CD4-positive, alpha-beta T cell (primary cell): ENCODE measurements at regions not wholly inside any gene's neighbourhood (a gene's known extent, or its start where the extent isn't known, plus 50 kb on each side); places are given as distances from the start of the nearest gene placed in this dataset.

ENCODE experiments used
- ATAC-seq: fragments of 200-7000 bp; cut with Tn5 transposase; one replicate; pipeline ENCODE4 v1.10.0; 2022; ENCODE audit warnings: mild to moderate bottlenecking; ENCODE audit not compliant: poor library complexity
- CTCF ChIA-PET: fragments of 350-600 bp; sonication (Branson Sonifier 250); formaldehyde crosslinking; loops from one replicate; lab custom pipeline; 2021; ENCODE audit warnings: antibody characterized with exemption, inconsistent platforms; lab: Charles Lee
- POLR2A ChIA-PET: fragments of 350-600 bp; sonication (Branson Sonifier 250); formaldehyde crosslinking; loops from one replicate; lab custom pipeline; 2021; ENCODE audit warnings: antibody characterized with exemption, inconsistent platforms; lab: Charles Lee
- DNase-seq, 14 experiments: peaks; one replicate each; pipeline ENCODE4 v3.0.0-alpha.2; 2013 to 2020; ENCODE audit warnings: mixed read lengths in 2 of 14
- H3K27ac ChIP-seq, 2 donors: one replicate each; pipeline versions ENCODE4 v1.5.1 to v1.7.0; 2013; ENCODE audit warnings: low read length in 2 of 2, low read depth in 1 of 2, mild to moderate bottlenecking in 1 of 2
- H3K27me3 ChIP-seq, 2 experiments: 1 replicate in 1 of 2; 2 replicates in 1 of 2; pipeline versions ENCODE4 v1.6.1 to v1.7.0; 2013; ENCODE audit warnings: low read length in 2 of 2, control low read depth in 1 of 2, mild to moderate bottlenecking in 1 of 2, moderate library complexity in 1 of 2; ENCODE audit not compliant: insufficient read depth in 2 of 2, control insufficient read depth in 1 of 2
- H3K36me3 ChIP-seq: one replicate; pipeline ENCODE4 v1.6.1; 2013; ENCODE audit warnings: low read length, control low read depth; ENCODE audit not compliant: insufficient read depth
- H3K4me1 ChIP-seq: one replicate; pipeline ENCODE4 v1.6.1; 2013; ENCODE audit warnings: low read length, control low read depth; ENCODE audit not compliant: insufficient read depth
- H3K4me3 ChIP-seq: one replicate; pipeline ENCODE4 v1.5.1; 2013; ENCODE audit warnings: mild to moderate bottlenecking, low read length, moderate library complexity
- H3K9me3 ChIP-seq, 2 experiments: 1 replicate in 1 of 2; 2 replicates in 1 of 2; pipeline versions ENCODE4 v1.6.1 to v1.7.0; 2013; ENCODE audit warnings: low read length in 2 of 2, mild to moderate bottlenecking in 2 of 2, control low read depth in 1 of 2, moderate library complexity in 1 of 2; ENCODE audit not compliant: control insufficient read depth in 1 of 2, insufficient read depth in 1 of 2
- H3K27ac Mint-ChIP-seq: one replicate; pipeline ENCODE4 v1.8.0; 2020; ENCODE audit warnings: mixed read lengths
- H3K27me3 Mint-ChIP-seq: one replicate; pipeline ENCODE4 v1.8.0; 2021; ENCODE audit warnings: mixed read lengths
- H3K36me3 Mint-ChIP-seq: one replicate; pipeline ENCODE4 v1.8.0; 2021; ENCODE audit warnings: low read depth, mixed read lengths
- H3K4me1 Mint-ChIP-seq: one replicate; pipeline ENCODE4 v1.8.0; 2021; ENCODE audit warnings: low read depth, mixed read lengths
- H3K4me3 Mint-ChIP-seq: one replicate; pipeline ENCODE4 v1.8.0; 2020; ENCODE audit warnings: mild to moderate bottlenecking, mixed read lengths
- H3K9me3 Mint-ChIP-seq: one replicate; pipeline ENCODE4 v1.8.0; 2020; ENCODE audit warnings: mixed read lengths
- CTCF ChIP-seq: fragments of 200-600 bp; IDR thresholded peaks from one replicate; pipeline ENCODE4 v1.8.0; 2022; ENCODE audit warnings: antibody characterized with exemption, mild to moderate bottlenecking
- intact Hi-C, 2 experiments: fragments of 100-400 bp; cut with DNase I in 1 of 2; cut with micrococcal nuclease in 1 of 2; formaldehyde crosslinking; loops; one replicate each; pipeline versions ENCODE4 v1.15.1 to v1.9.0; 2023 to 2025; cut with DNase I, micrococcal nuclease

GRCh38 chr5:117425163-117425562 lies 850.5 kb upstream of the SEMA6A start:
- intact Hi-C loops: no loop called here
- ATAC-seq (no peak), DNase-seq (no peak)
- H3K27ac Mint-ChIP-seq: no peak overlapping the region
- POLR2A ChIA-PET: no interaction called here
- H3K27ac ChIP-seq: no peak overlapping the region
- no peaks in the 10 kb centered on the region for H3K27me3 Mint-ChIP-seq
- no peak overlapping the region for H3K4me3 Mint-ChIP-seq
- H3K4me1 Mint-ChIP-seq: no peaks in the 10 kb centered on the region
- peaks cover 0 to 5% of the 10 kb centered on the region in 2 experiments for H3K9me3 ChIP-seq
- no peaks in the 10 kb centered on the region for H3K36me3 Mint-ChIP-seq
- no peaks in the 10 kb centered on the region for H3K36me3 ChIP-seq
- CTCF ChIA-PET: no interaction called here
- no peak for TF ChIP-seq CTCF
- no peaks in the 10 kb centered on the region for H3K27me3 ChIP-seq
- H3K4me3 ChIP-seq: no peak overlapping the region
- peaks cover 15% of the 10 kb centered on the region for H3K9me3 Mint-ChIP-seq
- H3K4me1 ChIP-seq: no peaks in the 10 kb centered on the region

- Histone ChIP-seq H3K9me3 (peaks cover 0 to 5% of the 10 kb centered on the region in 2 experiments), H3K27me3 (no peaks in the 10 kb centered on the region), H3K4me1 (no peaks in the 10 kb centered on the region), H3K36me3 (no peaks in the 10 kb centered on the region), H3K27ac (no peak overlapping the region), H3K4me3 (no peak overlapping the region)
- Mint-ChIP-seq H3K27me3 (no peaks in the 10 kb centered on the region), H3K9me3 (peaks cover 15% of the 10 kb centered on the region), H3K4me1 (no peaks in the 10 kb centered on the region), H3K36me3 (no peaks in the 10 kb centered on the region), H3K27ac (no peak overlapping the region), H3K4me3 (no peak overlapping the region)
- ChIA-PET CTCF (interaction anchor here (0.6 kb wide), 1 partner anchor 89 kb away, joined by 3 read pairs; no protein-coding TSS in a partner anchor), POLR2A (no interaction called here)
- TF ChIP-seq CTCF: no peak
- DNase-seq: no peak
- no peak for ATAC-seq
- intact Hi-C loops: no loop called here
Measured at GRCh38 chr5:117424559-117424958, 849.9 kb upstream of the SEMA6A start.

- ATAC-seq: no peak
- H3K27me3 Mint-ChIP-seq: no peaks in the 10 kb centered on the region
- H3K9me3 ChIP-seq: peaks cover 0 to 5% of the 10 kb centered on the region in 2 experiments
Measured at GRCh38 chr5:117417501-117417900, 842.9 kb upstream of the SEMA6A start.

More at GRCh38 chr5:117417501-117417900, 842.9 kb upstream of the SEMA6A start:
- Mint-ChIP-seq H3K27ac (no peak overlapping the region), H3K36me3 (no peaks in the 10 kb centered on the region), H3K4me3 (no peak overlapping the region), H3K9me3 (peaks cover 10% of the 10 kb centered on the region), H3K4me1 (no peaks in the 10 kb centered on the region)
- no peaks in the 10 kb centered on the region for H3K36me3 ChIP-seq
- no peaks in the 10 kb centered on the region for H3K27me3 ChIP-seq
- intact Hi-C loops: no loop called here
- no peak for DNase-seq
- ChIA-PET POLR2A (no interaction called here), CTCF (no interaction called here)
- no peak for TF ChIP-seq CTCF
- no peaks in the 10 kb centered on the region for H3K4me1 ChIP-seq
- H3K27ac ChIP-seq: no peak overlapping the region
- no peak overlapping the region for H3K4me3 ChIP-seq
